Loucy (cell line): ENCODE measurements at regions not wholly inside any gene's neighbourhood (a gene's known extent, or its start where the extent isn't known, plus 50 kb on each side); places are given as distances from the start of the nearest gene placed in this dataset.
"Not testable (repeated sequence)": the region's sequence is repeated elsewhere in the genome, so short reads cannot be mapped to it uniquely, and the experiment has no call there.

ENCODE experiments used
- EZH2phosphoT487 ChIP-seq: fragments of 200-600 bp; IDR thresholded peaks from 2 replicates; pipeline ENCODE4 v1.6.1; 2018; ENCODE audit warnings: antibody characterized with exemption, mild to moderate bottlenecking, moderate library complexity, borderline replicate concordance
- TF ChIP-seq, protein P1 (sequence below): fragments of 200-600 bp; sonication (generic); conservative IDR thresholded peaks from 2 replicates; pipeline ENCODE4 v1.5.1; 2014; ENCODE audit warnings: mild to moderate bottlenecking, antibody characterized with exemption, low read length

DNA sequence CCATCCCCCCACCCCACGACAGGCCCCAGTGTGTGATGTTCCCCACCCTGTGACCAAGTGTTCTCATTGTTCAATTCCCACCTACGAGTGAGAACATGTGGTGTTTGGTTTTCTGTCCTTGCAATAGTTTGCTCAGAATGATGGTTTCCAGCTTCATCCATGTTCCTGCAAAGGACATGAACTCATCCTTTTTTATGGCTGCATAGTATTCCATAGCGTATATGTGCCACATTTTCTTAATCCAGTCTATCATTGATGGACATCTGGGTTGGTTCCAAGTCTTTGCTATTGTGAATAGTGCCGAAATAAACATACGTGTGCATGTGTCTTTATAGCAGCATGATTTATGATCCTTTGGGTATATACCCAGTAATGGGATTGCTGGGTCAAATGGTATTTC, 132.5 kb downstream of the EBLN2 start:
- TF ChIP-seq, protein P1, sequence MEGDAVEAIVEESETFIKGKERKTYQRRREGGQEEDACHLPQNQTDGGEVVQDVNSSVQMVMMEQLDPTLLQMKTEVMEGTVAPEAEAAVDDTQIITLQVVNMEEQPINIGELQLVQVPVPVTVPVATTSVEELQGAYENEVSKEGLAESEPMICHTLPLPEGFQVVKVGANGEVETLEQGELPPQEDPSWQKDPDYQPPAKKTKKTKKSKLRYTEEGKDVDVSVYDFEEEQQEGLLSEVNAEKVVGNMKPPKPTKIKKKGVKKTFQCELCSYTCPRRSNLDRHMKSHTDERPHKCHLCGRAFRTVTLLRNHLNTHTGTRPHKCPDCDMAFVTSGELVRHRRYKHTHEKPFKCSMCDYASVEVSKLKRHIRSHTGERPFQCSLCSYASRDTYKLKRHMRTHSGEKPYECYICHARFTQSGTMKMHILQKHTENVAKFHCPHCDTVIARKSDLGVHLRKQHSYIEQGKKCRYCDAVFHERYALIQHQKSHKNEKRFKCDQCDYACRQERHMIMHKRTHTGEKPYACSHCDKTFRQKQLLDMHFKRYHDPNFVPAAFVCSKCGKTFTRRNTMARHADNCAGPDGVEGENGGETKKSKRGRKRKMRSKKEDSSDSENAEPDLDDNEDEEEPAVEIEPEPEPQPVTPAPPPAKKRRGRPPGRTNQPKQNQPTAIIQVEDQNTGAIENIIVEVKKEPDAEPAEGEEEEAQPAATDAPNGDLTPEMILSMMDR, result not testable (repeated sequence)
- not testable (repeated sequence) for TF ChIP-seq EZH2phosphoT487
